IPS-NIHi7 (cell line): ENCODE measurements at regions not wholly inside any gene's neighbourhood (a gene's known extent, or its start where the extent isn't known, plus 50 kb on each side); places are given as distances from the start of the nearest gene placed in this dataset.

Experiments
- DNase-seq: peaks from one replicate; pipeline ENCODE4 v3.0.0; 2012; ENCODE audit warnings: mixed read lengths; ENCODE audit errors: extremely low spot score

GRCh38 chr6:145224450-145224849 is 510.9 kb downstream of the EPM2A start:
- no peak for DNase-seq

GRCh38 chr6:145225500-145225899 is 509.8 kb downstream of the EPM2A start:
- no peak for DNase-seq

DNA sequence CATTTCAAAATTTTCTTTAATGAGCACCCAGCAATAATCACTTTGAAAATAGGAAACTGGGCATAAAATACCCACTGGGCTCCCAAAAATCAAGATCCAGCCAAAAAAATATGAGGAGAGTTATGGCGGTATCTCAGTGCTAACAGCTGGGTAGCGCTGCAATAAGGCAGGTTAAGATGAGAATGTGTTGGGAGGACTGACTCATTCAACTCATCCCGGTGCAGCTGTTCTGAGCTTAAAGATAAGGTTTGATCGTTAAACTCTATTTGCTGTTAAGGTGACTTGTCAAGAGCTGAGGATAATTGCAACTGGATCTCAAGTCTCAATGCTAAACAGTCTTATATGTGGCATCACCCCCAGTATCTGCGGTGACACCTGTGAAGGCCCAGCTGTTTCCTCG is 507.7 kb downstream of the EPM2A start:
- no peak for DNase-seq

DNA sequence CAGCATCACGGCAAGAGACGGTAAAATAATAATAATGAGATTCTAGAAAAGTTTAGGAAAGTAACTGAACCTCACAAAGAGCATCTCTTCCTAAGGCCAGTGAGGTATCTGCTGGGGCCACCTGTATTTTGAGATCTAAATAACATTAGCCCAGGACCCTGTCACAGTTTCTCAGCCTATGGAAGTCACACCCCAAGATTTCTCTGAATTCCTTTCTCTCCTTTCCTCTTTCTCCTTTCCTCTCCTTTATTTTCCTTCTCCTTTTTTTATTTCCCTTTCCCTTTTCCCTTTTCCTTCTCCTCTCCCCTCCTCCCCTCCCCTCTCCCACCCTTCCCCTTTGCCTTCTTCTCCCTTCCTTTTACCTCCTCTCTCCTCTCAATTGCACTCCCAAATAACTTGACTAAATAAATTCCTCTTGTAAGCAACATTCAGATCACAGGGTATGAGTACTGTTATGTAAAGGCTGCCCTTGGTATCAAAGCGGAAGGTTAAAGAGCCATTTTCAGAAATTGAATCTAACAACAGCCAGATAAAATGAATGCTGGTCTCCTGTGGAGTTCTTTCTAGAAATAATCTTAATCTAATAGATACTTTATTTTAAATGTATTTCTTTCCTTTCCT is 506.2 kb downstream of the EPM2A start:
- no peak for DNase-seq

DNA sequence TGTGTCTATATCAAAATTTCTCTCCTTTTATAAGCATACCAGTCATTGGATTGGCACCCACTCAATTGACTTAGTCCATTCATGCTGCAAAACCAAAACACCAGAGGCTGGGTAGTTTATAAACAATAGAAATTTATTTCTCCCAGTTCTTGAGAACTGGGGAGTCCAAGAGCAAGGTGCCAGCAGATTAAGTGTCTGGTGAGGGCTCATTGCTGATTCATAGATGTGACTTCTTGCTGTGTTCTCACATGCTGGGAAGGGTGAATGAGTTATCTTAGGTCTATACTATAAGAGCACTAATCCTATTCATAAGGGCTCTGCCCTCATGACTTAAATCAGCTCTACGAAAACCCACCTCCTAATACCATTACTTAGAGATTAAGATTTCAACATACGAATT is 501.4 kb downstream of the EPM2A start:
- no peak for DNase-seq

GRCh38 chr6:145235207-145235606 is 500.1 kb downstream of the EPM2A start:
- DNase-seq = no peak

- no peak for DNase-seq
Observed at GRCh38 chr6:145238787-145239186, 496.5 kb downstream of the EPM2A start.

DNA sequence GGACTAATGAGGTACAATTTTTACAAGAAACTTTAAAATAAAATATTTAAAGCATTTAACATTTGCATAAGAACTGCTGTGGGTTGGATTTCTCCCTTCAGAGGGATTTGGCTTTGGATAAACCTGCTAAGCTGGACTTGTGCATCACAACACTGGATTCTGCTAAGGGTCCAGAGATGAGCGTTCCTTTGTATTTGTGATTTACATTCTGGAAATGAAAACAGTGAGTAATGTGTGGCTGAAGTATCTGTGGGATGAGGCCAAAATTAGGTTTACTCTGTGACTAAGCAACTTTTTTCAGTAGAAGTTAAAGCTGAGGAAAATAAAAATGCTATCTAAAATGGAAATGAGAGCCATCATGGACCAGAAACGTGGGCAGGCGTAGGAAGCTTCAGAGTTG is 494.3 kb downstream of the EPM2A start:
- DNase-seq = no peak

DNA sequence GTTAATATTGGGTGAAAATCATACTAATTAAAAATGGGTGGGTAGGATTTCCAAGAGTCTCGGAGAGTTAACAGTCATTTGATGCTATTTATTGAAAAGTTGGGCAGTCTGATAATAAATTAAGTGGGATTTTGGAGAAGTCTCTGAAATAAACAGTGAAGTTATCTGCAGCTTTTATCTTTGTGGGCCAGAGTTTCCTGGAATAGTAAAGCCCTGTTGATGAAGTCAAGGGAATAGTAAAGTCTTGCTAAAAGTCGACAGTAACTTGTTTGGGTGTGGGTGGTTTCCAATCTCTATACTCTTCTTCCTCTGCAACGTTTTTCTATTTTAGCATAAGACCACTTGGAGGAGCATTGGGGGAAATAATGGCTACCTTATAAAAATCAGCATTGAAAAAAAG is 493.6 kb downstream of the EPM2A start:
- no peak for DNase-seq

DNA sequence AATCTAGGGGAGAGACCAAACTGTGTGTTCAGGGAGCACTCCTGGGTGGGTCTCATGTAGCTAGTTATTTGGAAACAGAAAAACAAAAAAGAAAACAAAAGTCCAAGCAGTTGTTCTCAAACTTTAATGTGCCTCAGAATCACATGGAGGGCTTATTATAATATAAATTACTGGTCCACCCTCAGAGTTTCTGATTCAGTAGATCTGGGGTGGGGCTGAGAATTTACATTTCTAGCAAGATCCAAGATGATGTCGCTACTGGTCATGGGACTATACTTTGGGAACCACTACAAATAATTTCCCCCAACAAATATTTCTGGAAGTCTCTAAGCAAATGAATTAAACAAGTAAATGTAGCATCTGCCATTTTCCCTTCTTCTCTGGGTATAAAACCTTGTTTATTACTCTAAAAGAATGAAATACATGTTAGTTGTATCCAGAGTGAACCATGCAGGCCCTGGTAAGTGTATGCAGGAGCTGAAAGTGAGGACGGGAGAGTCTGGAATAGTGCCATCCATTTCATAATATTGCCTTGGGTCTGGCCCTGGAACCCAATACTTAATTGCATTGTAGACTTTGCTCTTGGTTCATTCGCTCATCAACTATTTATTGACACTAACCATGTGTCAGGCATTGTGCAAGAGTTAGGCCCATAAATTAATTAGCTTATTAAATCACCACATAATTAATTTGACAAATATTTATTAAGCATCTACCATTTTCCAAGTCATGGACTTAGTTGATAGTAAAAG is 490.8 kb downstream of the EPM2A start:
- DNase-seq = no peak

GRCh38 chr6:145245119-145245518 is 490.2 kb downstream of the EPM2A start:
- DNase-seq = no peak

DNA sequence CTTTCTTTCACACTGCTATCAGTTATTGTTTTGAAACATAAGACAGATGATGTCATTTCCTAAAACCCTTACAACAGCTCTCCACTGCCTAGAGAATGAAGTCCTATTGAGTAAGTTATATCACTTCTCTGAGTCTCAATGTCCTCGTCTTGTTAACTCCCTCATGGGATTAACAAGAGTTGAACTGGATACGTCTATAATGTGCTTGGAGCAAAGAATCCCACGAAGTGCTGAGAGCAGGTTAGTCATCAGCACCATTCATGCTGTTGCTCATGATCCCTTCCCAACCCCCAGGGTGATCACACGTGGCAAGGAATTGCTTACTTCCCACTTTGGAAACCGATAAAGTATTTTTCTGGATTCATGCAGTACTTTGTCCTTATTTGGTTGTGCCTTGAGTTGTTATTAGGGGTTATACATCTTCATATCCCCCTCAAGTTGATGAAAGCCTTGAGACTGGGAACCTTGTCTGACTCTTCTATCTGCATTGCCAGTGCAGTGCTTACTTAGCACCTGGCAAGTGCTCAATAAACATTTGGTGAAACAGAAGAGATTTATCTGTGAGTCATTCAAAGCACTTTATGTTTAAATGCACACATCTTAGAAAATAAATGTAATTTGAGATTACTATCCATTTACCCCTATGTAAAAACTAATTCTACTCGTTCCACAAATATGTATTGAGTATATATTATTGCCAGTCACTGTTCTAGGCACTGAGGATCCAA is 487.5 kb downstream of the EPM2A start:
- no peak for DNase-seq

- DNase-seq = no peak
Observed at GRCh38 chr6:145250436-145250835, 484.9 kb downstream of the EPM2A start.

DNA sequence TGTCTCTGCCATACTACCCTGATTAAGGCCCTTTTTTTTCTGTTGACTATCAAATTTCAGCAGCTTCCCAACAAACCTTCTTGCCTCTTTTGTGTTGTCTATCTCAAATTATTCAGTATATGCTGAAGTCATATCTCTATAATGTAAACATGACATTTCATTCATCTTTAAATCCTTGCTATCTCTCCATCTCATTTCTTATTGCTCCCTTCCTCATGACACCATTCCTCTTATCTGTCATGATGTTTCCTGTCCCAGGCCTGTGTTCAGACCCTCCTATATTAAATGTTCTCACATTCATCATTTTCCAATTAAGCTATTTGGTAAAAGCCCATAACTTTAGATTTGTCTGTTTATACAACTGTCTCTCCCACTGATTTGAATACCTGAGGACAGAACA is 482.6 kb downstream of the EPM2A start:
- no peak for DNase-seq

DNA sequence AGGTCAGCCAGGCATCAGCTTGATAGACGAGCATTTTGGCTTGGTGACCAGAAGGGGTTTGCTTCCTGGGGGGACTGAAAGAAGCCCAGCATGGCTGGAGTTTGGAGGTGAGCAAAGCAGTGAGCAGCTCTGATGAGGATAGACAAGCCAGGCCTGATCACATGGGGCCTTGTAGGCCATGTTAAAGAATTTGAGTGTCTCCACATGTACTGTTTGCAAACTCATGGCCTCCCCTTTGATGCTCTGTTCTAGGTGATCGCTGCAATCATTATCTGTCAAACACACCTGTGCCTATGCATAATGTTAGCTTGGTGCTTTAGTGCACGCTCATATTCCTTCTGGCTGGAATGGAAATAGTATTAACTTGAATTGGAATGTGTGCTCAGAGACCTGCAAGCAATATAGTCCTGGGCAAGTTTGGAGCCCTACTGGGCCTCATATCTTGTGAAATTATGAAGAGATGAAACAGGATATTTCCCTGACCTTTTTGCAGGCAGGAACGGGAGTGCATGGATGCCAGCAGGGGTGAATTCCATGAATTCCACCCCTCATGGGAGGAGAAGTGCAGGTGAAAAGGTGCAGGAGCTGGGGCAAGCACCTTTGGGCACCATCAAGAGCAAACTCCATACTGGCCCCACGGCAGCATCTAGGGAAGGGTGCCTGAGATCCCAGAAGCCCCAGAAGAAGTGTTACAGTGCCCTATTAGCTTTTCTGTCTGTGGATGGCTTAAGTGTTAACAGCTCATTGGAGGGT is 480.5 kb downstream of the EPM2A start:
- no peak for DNase-seq

DNA sequence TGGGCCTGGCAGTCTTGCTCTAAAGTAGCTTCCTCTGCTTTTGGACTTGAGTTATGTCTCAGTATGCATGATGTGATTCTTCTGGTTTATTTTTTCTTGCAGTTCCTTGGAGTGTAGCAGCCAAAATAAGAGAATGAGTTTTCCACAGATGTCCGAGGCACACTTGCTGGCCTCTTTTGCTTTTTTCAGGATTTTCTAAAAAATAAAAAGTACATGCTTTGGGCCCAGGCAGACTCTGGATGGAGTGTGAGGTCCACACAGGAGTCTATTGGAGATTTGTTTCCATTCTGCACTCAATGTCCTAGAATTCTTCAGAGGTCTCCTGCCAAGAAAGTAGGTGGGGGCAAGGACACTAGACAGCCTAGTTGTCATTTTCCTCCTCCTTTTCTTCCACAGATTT is 477.6 kb downstream of the EPM2A start:
- no peak for DNase-seq

DNA sequence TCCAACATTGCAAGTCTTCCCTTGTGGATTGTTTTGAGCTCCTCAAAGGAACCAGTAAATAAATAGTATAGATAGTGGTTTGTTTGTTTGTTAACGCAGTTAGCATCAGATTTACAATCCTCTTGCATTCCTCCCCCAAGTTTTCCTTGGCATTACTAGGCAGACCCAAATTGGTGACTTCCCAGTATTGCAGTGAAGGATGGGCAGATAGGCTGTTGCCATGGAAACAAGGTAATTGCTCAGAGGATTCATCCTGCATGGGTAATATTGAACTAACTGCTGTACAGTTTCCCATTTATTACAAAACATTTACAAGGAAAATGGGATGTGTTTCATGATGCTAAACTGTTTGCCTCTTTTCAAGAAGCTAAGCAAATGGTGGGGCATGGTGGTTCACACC is 477.2 kb downstream of the EPM2A start:
- no peak for DNase-seq

GRCh38 chr6:145260484-145261175 is 474.7 kb downstream of the EPM2A start:
- no peak for DNase-seq

GRCh38 chr6:145261758-145262157 is 473.6 kb downstream of the EPM2A start:
- DNase-seq = no peak

GRCh38 chr6:145262771-145263170 is 472.5 kb downstream of the EPM2A start:
- DNase-seq = no peak

DNA sequence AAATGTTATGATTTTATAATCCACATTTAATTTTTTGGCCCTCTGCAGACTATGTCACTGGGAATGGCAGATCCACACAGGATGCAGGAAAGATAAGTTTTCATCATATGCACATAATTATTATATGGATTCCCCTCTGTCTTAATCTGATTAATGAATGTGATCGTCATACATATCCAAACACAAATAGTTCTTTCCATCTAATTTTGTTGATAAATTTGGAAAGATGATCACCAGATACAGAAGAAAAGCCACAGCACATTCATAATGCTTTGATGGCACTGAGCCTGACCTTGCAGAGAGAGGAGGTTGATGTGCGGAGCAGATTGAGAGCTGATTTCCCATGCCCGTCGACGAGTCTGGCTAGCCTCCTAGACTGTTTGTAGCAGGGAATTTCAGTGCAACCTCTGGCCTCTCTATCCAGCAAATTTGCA is 471.5 kb downstream of the EPM2A start:
- DNase-seq = no peak
